ENCODE measurements at regions not wholly inside any gene's neighbourhood (a gene's known extent, or its start where the extent isn't known, plus 50 kb on each side); places are given as distances from the start of the nearest gene placed in this dataset.
"Not testable (repeated sequence)": the region's sequence is repeated elsewhere in the genome, so short reads cannot be mapped to it uniquely, and the experiment has no call there.

GRCh38 chr13:94902722-94903407, 190.5 kb upstream of the SOX21 start:
- DNase-seq (ENCODE audit: low spot score) = no peak

- DNase-seq (ENCODE audit: low spot score) = no peak
Observed at GRCh38 chr13:94901070-94901469, 188.7 kb upstream of the SOX21 start.

GRCh38 chr13:94896719-94897317, 184.5 kb upstream of the SOX21 start:
- no peak for DNase-seq (ENCODE audit: low spot score)

GRCh38 chr13:94896238-94896637, 183.9 kb upstream of the SOX21 start:
- no peak for DNase-seq (ENCODE audit: low spot score)

GRCh38 chr13:94886191-94886590, 173.8 kb upstream of the SOX21 start:
- no peak for DNase-seq (ENCODE audit: low spot score)

GRCh38 chr13:94880463-94880862, 168.1 kb upstream of the SOX21 start:
- no peak for DNase-seq (ENCODE audit: low spot score)

- DNase-seq (ENCODE audit: low spot score) = no peak
Observed at GRCh38 chr13:94878602-94879165, 166.3 kb upstream of the SOX21 start.

- DNase-seq (ENCODE audit: low spot score) = no peak
Observed at GRCh38 chr13:94864474-94864873, 152.1 kb upstream of the SOX21 start.

- DNase-seq (ENCODE audit: low spot score) = no peak
Observed at GRCh38 chr13:94860981-94861407, 148.6 kb upstream of the SOX21 start.

- no peak for DNase-seq (ENCODE audit: low spot score)
Observed at GRCh38 chr13:94859811-94860210, 147.5 kb upstream of the SOX21 start.

GRCh38 chr13:94859278-94859691, 146.9 kb upstream of the SOX21 start:
- no peak for DNase-seq (ENCODE audit: low spot score)

GRCh38 chr13:94858856-94859255, 146.5 kb upstream of the SOX21 start:
- no peak for DNase-seq (ENCODE audit: low spot score)

GRCh38 chr13:94854688-94855087, 142.3 kb upstream of the SOX21 start:
- DNase-seq (ENCODE audit: low spot score) = no peak

- DNase-seq (ENCODE audit: low spot score) = no peak
Observed at GRCh38 chr13:94851576-94851975, 139.2 kb upstream of the SOX21 start.

GRCh38 chr13:94849254-94849653, 136.9 kb upstream of the SOX21 start:
- no peak for DNase-seq (ENCODE audit: low spot score)

- DNase-seq (ENCODE audit: low spot score) = no peak
Observed at GRCh38 chr13:94842901-94843300, 130.6 kb upstream of the SOX21 start.

GRCh38 chr13:94837056-94837455, 124.7 kb upstream of the SOX21 start:
- DNase-seq (ENCODE audit: low spot score) = not testable (repeated sequence)

GRCh38 chr13:94829837-94830365, 117.6 kb upstream of the SOX21 start:
- DNase-seq (ENCODE audit: low spot score) = no peak

- no peak for DNase-seq (ENCODE audit: low spot score)
Observed at GRCh38 chr13:94829185-94829836, 117.0 kb upstream of the SOX21 start.

- no peak for DNase-seq (ENCODE audit: low spot score)
Observed at GRCh38 chr13:94827566-94827965, 115.2 kb upstream of the SOX21 start.

- no peak for DNase-seq (ENCODE audit: low spot score)
Observed at GRCh38 chr13:94825507-94825906, 113.2 kb upstream of the SOX21 start.

- no peak for DNase-seq (ENCODE audit: low spot score)
Observed at GRCh38 chr13:94824601-94825000, 112.3 kb upstream of the SOX21 start.

GRCh38 chr13:94822356-94822755, 110.0 kb upstream of the SOX21 start:
- no peak for DNase-seq (ENCODE audit: low spot score)

All from germinal center (tissue), 1 donor.